Lung (tissue), 11 donors: ENCODE measurements at regions not wholly inside any gene's neighbourhood (a gene's known extent, or its start where the extent isn't known, plus 50 kb on each side); places are given as distances from the start of the nearest gene placed in this dataset.

Experiments
- ATAC-seq: fragments of 200-7000 bp; cut with Tn5 transposase; one replicate; pipeline ENCODE4 v1.9.1; 2020; ENCODE audit warnings: moderate number of reproducible peaks; ENCODE audit not compliant: insufficient read depth, low FRiP score
- DNase-seq, 3 donors: peaks; one replicate each; pipeline ENCODE4 v3.0.0-alpha.2; 2013 to 2017
- H3K27ac ChIP-seq, 2 donors: one replicate each; pipeline ENCODE4 v1.5.1; 2013; ENCODE audit warnings: mild to moderate bottlenecking in 2 of 2, moderate library complexity in 2 of 2, control low read depth in 1 of 2, inconsistent platforms in 1 of 2, low read depth in 1 of 2, low read length in 1 of 2
- H3K27me3 ChIP-seq, 3 donors: one replicate each; pipeline ENCODE4 v1.5.1; 2013; ENCODE audit warnings: low read length in 2 of 3; ENCODE audit not compliant: control insufficient read depth in 3 of 3, insufficient read depth in 3 of 3
- H3K36me3 ChIP-seq, 4 donors: one replicate each; pipeline ENCODE4 v1.5.1; 2013; ENCODE audit warnings: low read length in 4 of 4, mild to moderate bottlenecking in 1 of 4, moderate library complexity in 1 of 4; ENCODE audit not compliant: control insufficient read depth in 4 of 4, insufficient read depth in 4 of 4
- H3K4me1 ChIP-seq, 5 donors: one replicate each; pipeline ENCODE4 v1.5.1; 2013; ENCODE audit warnings: low read length in 5 of 5, mild to moderate bottlenecking in 2 of 5, moderate library complexity in 1 of 5; ENCODE audit not compliant: control insufficient read depth in 5 of 5, insufficient read depth in 5 of 5
- H3K4me3 ChIP-seq: one replicate; pipeline ENCODE4 v1.5.1; 2013; ENCODE audit warnings: mild to moderate bottlenecking, control low read depth, moderate library complexity
- H3K9ac ChIP-seq, 2 donors: one replicate each; pipeline ENCODE4 v1.5.1; 2013; ENCODE audit warnings: low read length in 2 of 2, control low read depth in 1 of 2; ENCODE audit not compliant: insufficient read depth in 1 of 2
- H3K9me3 ChIP-seq, 4 donors: one replicate each; pipeline ENCODE4 v1.5.1; 2013; ENCODE audit warnings: low read length in 3 of 4, mild to moderate bottlenecking in 1 of 4, moderate library complexity in 1 of 4; ENCODE audit not compliant: control insufficient read depth in 4 of 4, insufficient read depth in 3 of 4
- WGBS, 2 donors: extraction: QIAGEN DNeasy Blood & Tissue Kit; methylation state at CpG; one replicate each; pipeline ENCODE4 v1.1.7; 2013; 5-methylcytosine and 5-hydroxymethylcytosine counted together
- TF ChIP-seq, protein P1 (sequence below): IDR thresholded peaks from 2 replicates; pipeline ENCODE4 v1.5.1; 2012; ENCODE audit warnings: mild to moderate bottlenecking; ENCODE audit errors: control extremely low read depth, extremely low read depth
- donor health status: control.
- donor health status: control.
- donor health status: Bipolar disorder and iron deficiency.
- donor health status: healthy.
- donor health status: DM: yes; HTN: yes; CAD: no.

DNA sequence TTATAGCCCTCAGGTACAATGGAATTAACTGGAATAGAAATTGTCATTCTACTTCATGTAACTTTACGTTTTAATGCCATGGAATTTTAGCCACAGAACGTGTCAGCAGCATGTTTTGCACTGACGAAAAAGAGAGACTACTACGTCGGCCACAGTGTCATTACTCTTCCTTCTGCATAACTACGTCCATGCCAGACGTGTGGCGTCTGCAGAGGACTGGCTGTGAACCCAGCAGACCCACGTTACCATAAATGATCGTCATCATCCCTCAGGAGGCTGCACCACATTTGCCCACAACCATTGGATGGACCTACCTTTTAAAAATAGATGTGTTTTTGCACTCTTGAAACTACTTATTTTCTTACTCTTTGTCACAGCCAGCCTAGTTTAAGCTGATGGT lies 63.8 kb upstream of the ATG10 start:
- 86 to 91% methylated on average over 10 of the region's 10 CpGs for WGBS, 2 donors
- Histone ChIP-seq H3K9ac (no peak overlapping the region), H3K27ac (no peak overlapping the region), H3K4me3 (no peak overlapping the region), H3K4me1 (peaks cover 0 to 4% (median 0%) of the 10 kb centered on the region in 5 donors), H3K36me3 (no peaks in the 10 kb centered on the region), H3K9me3 (no peaks in the 10 kb centered on the region), H3K27me3 (no peaks in the 10 kb centered on the region)
- no peak for ATAC-seq
- DNase-seq = no peak
- TF ChIP-seq, protein P1, sequence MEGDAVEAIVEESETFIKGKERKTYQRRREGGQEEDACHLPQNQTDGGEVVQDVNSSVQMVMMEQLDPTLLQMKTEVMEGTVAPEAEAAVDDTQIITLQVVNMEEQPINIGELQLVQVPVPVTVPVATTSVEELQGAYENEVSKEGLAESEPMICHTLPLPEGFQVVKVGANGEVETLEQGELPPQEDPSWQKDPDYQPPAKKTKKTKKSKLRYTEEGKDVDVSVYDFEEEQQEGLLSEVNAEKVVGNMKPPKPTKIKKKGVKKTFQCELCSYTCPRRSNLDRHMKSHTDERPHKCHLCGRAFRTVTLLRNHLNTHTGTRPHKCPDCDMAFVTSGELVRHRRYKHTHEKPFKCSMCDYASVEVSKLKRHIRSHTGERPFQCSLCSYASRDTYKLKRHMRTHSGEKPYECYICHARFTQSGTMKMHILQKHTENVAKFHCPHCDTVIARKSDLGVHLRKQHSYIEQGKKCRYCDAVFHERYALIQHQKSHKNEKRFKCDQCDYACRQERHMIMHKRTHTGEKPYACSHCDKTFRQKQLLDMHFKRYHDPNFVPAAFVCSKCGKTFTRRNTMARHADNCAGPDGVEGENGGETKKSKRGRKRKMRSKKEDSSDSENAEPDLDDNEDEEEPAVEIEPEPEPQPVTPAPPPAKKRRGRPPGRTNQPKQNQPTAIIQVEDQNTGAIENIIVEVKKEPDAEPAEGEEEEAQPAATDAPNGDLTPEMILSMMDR = no peak

DNA sequence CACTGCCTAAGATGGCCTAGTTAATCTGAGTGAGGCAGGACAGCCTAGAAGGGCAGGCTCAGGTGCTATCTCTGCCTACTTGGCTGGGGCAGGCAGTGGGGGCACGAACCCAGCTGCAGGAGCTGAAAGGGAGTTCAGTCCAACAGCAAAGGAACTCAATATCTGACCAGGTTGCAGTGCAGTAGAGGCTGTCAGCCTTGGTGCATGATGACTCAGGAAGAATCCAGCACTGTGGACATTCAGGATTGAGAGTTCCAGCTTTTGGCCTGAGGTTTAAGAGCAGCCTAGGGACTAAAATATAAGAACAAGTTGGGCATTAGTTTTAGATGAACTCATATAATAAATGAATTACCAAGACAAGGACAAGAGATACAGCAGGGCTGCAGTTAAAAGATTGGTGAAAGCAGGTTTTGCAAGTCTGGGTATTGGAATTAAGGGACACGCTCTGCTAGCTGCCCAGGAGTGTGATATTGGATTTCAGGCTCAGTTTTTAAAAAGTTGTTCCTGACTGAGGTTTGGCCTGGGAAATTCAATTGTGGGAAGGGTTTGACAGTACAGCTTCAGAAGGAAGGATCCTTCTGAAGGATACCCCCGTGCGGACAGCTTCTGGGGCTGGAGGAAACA lies 64.7 kb upstream of the ATG10 start:
- no peaks in the 10 kb centered on the region for H3K36me3 ChIP-seq
- no peaks in the 10 kb centered on the region for H3K27me3 ChIP-seq
- 91 to 92% methylated on average over 4 of the region's 4 CpGs for WGBS, 2 donors
- H3K27ac ChIP-seq = no peak overlapping the region
- DNase-seq (no peak), ATAC-seq (no peak)
- peaks cover 0 to 4% (median 0%) of the 10 kb centered on the region in 5 donors for H3K4me1 ChIP-seq
- TF ChIP-seq, protein P1 = no peak
- H3K9ac ChIP-seq = no peak overlapping the region
- H3K9me3 ChIP-seq = no peaks in the 10 kb centered on the region
- H3K4me3 ChIP-seq = no peak overlapping the region

GRCh38 chr5:81906086-81906485 lies 65.7 kb upstream of the ATG10 start:
- Histone ChIP-seq H3K9me3 (peaks cover 0 to 4% (median 0%) of the 10 kb centered on the region in 4 donors), H3K4me3 (no peak overlapping the region), H3K27ac (no peak overlapping the region), H3K36me3 (no peaks in the 10 kb centered on the region), H3K27me3 (no peaks in the 10 kb centered on the region), H3K4me1 (peaks cover 0 to 4% (median 0%) of the 10 kb centered on the region in 5 donors), H3K9ac (no peak overlapping the region)
- TF ChIP-seq, protein P1 = no peak
- ATAC-seq (no peak), DNase-seq (no peak)
- WGBS, 2 donors = 71 to 81% methylated on average over 5 of the region's 5 CpGs

DNA sequence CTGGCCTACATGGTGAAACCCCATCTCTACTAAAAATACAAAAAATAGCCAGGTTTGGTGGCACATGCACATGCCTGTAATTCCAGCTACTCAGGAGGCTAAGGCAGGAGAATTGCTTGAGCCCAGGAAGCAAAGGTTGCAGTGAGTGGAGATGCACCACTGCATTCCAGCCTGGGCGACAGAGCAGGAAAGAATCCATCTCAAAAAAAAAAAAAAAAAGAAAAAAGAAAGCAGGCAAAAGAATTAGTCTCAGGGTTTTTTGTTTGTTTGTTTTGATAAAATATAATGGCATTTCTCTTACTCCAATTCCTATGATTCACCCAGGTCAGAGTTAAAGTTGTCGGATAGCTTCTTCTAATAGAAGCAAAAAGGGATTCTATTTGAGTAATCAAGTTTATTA lies 67.0 kb upstream of the ATG10 start:
- TF ChIP-seq, protein P1 = no peak
- no peak for ATAC-seq
- 70% methylated on average over 2 of the region's 2 CpGs for WGBS, 2 donors

More for the DNA sequence above, 67.0 kb upstream of the ATG10 start:
- no peaks in the 10 kb centered on the region for H3K36me3 ChIP-seq
- H3K9me3 ChIP-seq = peaks cover 0 to 4% (median 0%) of the 10 kb centered on the region in 4 donors
- H3K9ac ChIP-seq = no peak overlapping the region
- DNase-seq = no peak
- H3K27me3 ChIP-seq = no peaks in the 10 kb centered on the region
- H3K4me1 ChIP-seq = peaks cover 0 to 4% (median 0%) of the 10 kb centered on the region in 5 donors
- H3K4me3 ChIP-seq = no peak overlapping the region
- H3K27ac ChIP-seq = no peak overlapping the region
